ENCODE measurements at regions not wholly inside any gene's neighbourhood (a gene's known extent, or its start where the extent isn't known, plus 50 kb on each side); places are given as distances from the start of the nearest gene placed in this dataset.

GRCh38 chr5:33283243-33283642 lies 157.5 kb upstream of the TARS1 start:
- no peaks in the 10 kb centered on the region for H3K4me1 ChIP-seq (ENCODE audit: insufficient read depth)
- no peak for DNase-seq
- H3K36me3 ChIP-seq, result no peaks in the 10 kb centered on the region
- H3K27me3 ChIP-seq, result no peaks in the 10 kb centered on the region
- no peak overlapping the region for H3K27ac ChIP-seq
- intact Hi-C loops (cut with DNase I), result no loop called here
- TF ChIP-seq EP300 (IDR thresholded peaks at IDR 0.05) (no peak), POLR2A (IDR thresholded peaks at IDR 0.05) (no peak), CTCF (IDR thresholded peaks at IDR 0.05) (no peak)
- no peak overlapping the region for H3K4me3 ChIP-seq
- H3K9me3 ChIP-seq, result no peaks in the 10 kb centered on the region

- Histone ChIP-seq H3K4me3 (no peak overlapping the region), H3K4me1 (ENCODE audit: insufficient read depth) (no peaks in the 10 kb centered on the region), H3K36me3 (no peaks in the 10 kb centered on the region), H3K27ac (no peak overlapping the region), H3K9me3 (no peaks in the 10 kb centered on the region), H3K27me3 (no peaks in the 10 kb centered on the region)
- WGBS, 3 donors, result 30 to 41% (median 35%) methylated on average over 3 of the region's 3 CpGs
- intact Hi-C loops (cut with DNase I), result no loop called here
- DNase-seq, result no peak
- TF ChIP-seq EP300 (IDR thresholded peaks at IDR 0.05), result no peak
- TF ChIP-seq POLR2A (IDR thresholded peaks at IDR 0.05), result no peak
- no peak for TF ChIP-seq CTCF (IDR thresholded peaks at IDR 0.05)
Observed at GRCh38 chr5:33284681-33285080, 156.1 kb upstream of the TARS1 start.

- Histone ChIP-seq H3K27ac (no peak overlapping the region), H3K27me3 (no peaks in the 10 kb centered on the region), H3K36me3 (no peaks in the 10 kb centered on the region), H3K4me3 (no peak overlapping the region), H3K4me1 (ENCODE audit: insufficient read depth) (no peaks in the 10 kb centered on the region), H3K9me3 (no peaks in the 10 kb centered on the region)
- DNase-seq, result no peak
- 85 to 90% (median 89%) methylated on average over 1 of the region's 1 CpG for WGBS, 3 donors
- TF ChIP-seq EP300 (IDR thresholded peaks at IDR 0.05) (no peak), CTCF (IDR thresholded peaks at IDR 0.05) (no peak), POLR2A (IDR thresholded peaks at IDR 0.05) (no peak)
- intact Hi-C loops (cut with DNase I), result no loop called here
Observed at GRCh38 chr5:33287242-33287641, 153.5 kb upstream of the TARS1 start.

- no peak for DNase-seq
- no peaks in the 10 kb centered on the region for H3K9me3 ChIP-seq
- H3K36me3 ChIP-seq, result no peaks in the 10 kb centered on the region
- H3K27ac ChIP-seq, result no peak overlapping the region
- H3K27me3 ChIP-seq, result no peaks in the 10 kb centered on the region
- TF ChIP-seq POLR2A (IDR thresholded peaks at IDR 0.05) (no peak), EP300 (IDR thresholded peaks at IDR 0.05) (no peak), CTCF (IDR thresholded peaks at IDR 0.05) (no peak)
- 66 to 93% (median 93%) methylated on average over 3 of the region's 3 CpGs for WGBS, 3 donors
- no peak overlapping the region for H3K4me3 ChIP-seq
- H3K4me1 ChIP-seq (ENCODE audit: insufficient read depth), result no peaks in the 10 kb centered on the region
- intact Hi-C loops (cut with DNase I), result no loop called here
Observed at GRCh38 chr5:33291216-33292000, 149.4 kb upstream of the TARS1 start.

Measured in ovary (tissue), 7 donors.